ENCODE measurements at regions not wholly inside any gene's neighbourhood (a gene's known extent, or its start where the extent isn't known, plus 50 kb on each side); places are given as distances from the start of the nearest gene placed in this dataset.

DNA sequence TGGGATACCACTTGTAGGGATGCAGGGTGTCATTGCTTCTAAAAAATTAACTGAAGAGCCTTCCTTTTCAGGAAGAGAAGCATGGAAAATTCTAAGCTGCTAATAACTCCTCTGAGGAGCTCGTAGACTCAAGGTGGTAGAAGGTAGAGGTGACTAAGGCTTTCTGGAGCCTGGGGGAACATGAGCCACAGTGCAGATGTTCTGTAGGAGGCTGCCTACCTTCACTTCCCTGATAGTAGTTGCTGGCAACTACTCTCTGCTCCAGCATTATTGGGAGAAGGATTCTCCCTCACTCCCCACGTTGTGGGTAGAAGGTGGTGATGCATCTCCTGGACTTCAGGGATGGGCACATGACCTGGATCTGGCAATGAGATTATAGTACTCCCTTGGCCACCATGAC, 86.7 kb upstream of the STARD4 start:
- Histone ChIP-seq H4K20me1 (ENCODE audit: insufficient read depth, low read length) (no peaks in the 10 kb centered on the region), H3K9me3 (ENCODE audit: low read length) (0 out of 2 replicates have a peak, but pooled peaks cover 2% of the 10 kb centered on the region), H2AFZ (ENCODE audit: low read length) (no peak overlapping the region), H3K79me2 (ENCODE audit: insufficient read depth, low read length) (no peaks in the 10 kb centered on the region), H3K9ac (ENCODE audit: low read length) (no peak overlapping the region), H3K4me1 (ENCODE audit: insufficient read depth, low read length, severe bottlenecking) (peaks cover 9% of the 10 kb centered on the region), H3K4me3 (ENCODE audit: low read depth, low read length, poor library complexity, severe bottlenecking) (no peak overlapping the region), H3K36me3 (ENCODE audit: insufficient read depth, low read length) (no peaks in the 10 kb centered on the region), H3K9me2 (ENCODE audit: low read depth, low read length) (no peaks in the 10 kb centered on the region), H3K27ac (ENCODE audit: low read depth, low read length, poor library complexity, severe bottlenecking) (no peak overlapping the region), H3K4me2 (ENCODE audit: low read length) (no peak overlapping the region), H3F3A (ENCODE audit: insufficient read depth, low read length) (no peaks in the 10 kb centered on the region), H3K27me3 (ENCODE audit: insufficient read depth, low read length) (no peaks in the 10 kb centered on the region)
- TF ChIP-seq EZH2 (IDR thresholded peaks at IDR 0.05; ENCODE audit: borderline replicate concordance, low read length) (no peak), CTCF (IDR thresholded peaks at IDR 0.05; ENCODE audit: low read length) (no peak)

DNA sequence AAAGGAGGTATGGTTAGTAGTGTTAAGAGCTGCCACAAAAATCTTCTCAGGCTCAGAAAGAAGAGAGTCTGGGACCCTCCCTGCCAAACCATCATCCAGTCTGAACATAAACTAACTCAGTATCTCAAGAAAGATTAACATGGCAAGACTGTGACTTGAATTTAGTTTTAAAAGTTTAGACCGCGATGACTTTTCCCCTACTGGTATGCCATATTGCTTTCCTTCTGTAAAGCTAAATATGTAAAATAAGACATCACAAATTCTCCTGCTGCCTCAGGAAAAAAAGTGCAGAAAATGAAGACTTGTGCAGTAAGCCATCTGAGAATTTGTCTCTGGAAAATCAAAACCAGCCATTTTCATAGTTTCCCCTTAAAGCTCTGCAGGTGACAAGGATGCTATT, 85.2 kb upstream of the STARD4 start:
- Histone ChIP-seq H3K27me3 (ENCODE audit: insufficient read depth, low read length) (no peaks in the 10 kb centered on the region), H3K9me2 (ENCODE audit: low read depth, low read length) (no peaks in the 10 kb centered on the region), H4K20me1 (ENCODE audit: insufficient read depth, low read length) (no peaks in the 10 kb centered on the region), H3K9ac (ENCODE audit: low read length) (no peak overlapping the region), H3K9me3 (ENCODE audit: low read length) (no peaks in the 10 kb centered on the region), H3K4me1 (ENCODE audit: insufficient read depth, low read length, severe bottlenecking) (peaks cover 2% of the 10 kb centered on the region), H3K4me2 (ENCODE audit: low read length) (no peak overlapping the region), H3K27ac (ENCODE audit: low read depth, low read length, poor library complexity, severe bottlenecking) (no peak overlapping the region), H3K36me3 (ENCODE audit: insufficient read depth, low read length) (no peaks in the 10 kb centered on the region), H3K79me2 (ENCODE audit: insufficient read depth, low read length) (no peaks in the 10 kb centered on the region), H3F3A (ENCODE audit: insufficient read depth, low read length) (no peaks in the 10 kb centered on the region), H2AFZ (ENCODE audit: low read length) (no peak overlapping the region), H3K4me3 (ENCODE audit: low read depth, low read length, poor library complexity, severe bottlenecking) (no peak overlapping the region)
- TF ChIP-seq CTCF (IDR thresholded peaks at IDR 0.05; ENCODE audit: low read length) = no peak
- TF ChIP-seq EZH2 (IDR thresholded peaks at IDR 0.05; ENCODE audit: borderline replicate concordance, low read length) = no peak

GRCh38 chr5:111596705-111597104, 84.4 kb upstream of the STARD4 start:
- no peak overlapping the region for H3K4me3 ChIP-seq (ENCODE audit: low read depth, low read length, poor library complexity, severe bottlenecking)
- H3K9ac ChIP-seq (ENCODE audit: low read length) = no peak overlapping the region
- no peaks in the 10 kb centered on the region for H3F3A ChIP-seq (ENCODE audit: insufficient read depth, low read length)
- no peaks in the 10 kb centered on the region for H3K79me2 ChIP-seq (ENCODE audit: insufficient read depth, low read length)
- H3K4me1 ChIP-seq (ENCODE audit: insufficient read depth, low read length, severe bottlenecking) = no peaks in the 10 kb centered on the region
- TF ChIP-seq CTCF (IDR thresholded peaks at IDR 0.05; ENCODE audit: low read length) (no peak), EZH2 (IDR thresholded peaks at IDR 0.05; ENCODE audit: borderline replicate concordance, low read length) (no peak)
- H3K9me3 ChIP-seq (ENCODE audit: low read length) = no peaks in the 10 kb centered on the region
- no peaks in the 10 kb centered on the region for H3K9me2 ChIP-seq (ENCODE audit: low read depth, low read length)
- no peak overlapping the region for H2AFZ ChIP-seq (ENCODE audit: low read length)
- no peak overlapping the region for H3K4me2 ChIP-seq (ENCODE audit: low read length)
- no peak overlapping the region for H3K27ac ChIP-seq (ENCODE audit: low read depth, low read length, poor library complexity, severe bottlenecking)
- H3K36me3 ChIP-seq (ENCODE audit: insufficient read depth, low read length) = no peaks in the 10 kb centered on the region
- H4K20me1 ChIP-seq (ENCODE audit: insufficient read depth, low read length) = no peaks in the 10 kb centered on the region
- no peaks in the 10 kb centered on the region for H3K27me3 ChIP-seq (ENCODE audit: insufficient read depth, low read length)

All from OCI-LY1 (cell line).